Adrenal gland (tissue), 5 donors: ENCODE measurements at regions not wholly inside any gene's neighbourhood (a gene's known extent, or its start where the extent isn't known, plus 50 kb on each side); places are given as distances from the start of the nearest gene placed in this dataset.

ENCODE experiments used
- CTCF ChIP-seq, 6 experiments: fragments of 450-650 bp in 4 of 6; fragments of 200-600 bp in 2 of 6; sonication (generic) in 1 of 6; IDR thresholded peaks; 1 replicate in 5 of 6; 2 replicates in 1 of 6; pipeline versions ENCODE4 v1.5.1 to v1.8.0; 2016 to 2021; ENCODE audit warnings: antibody characterized with exemption in 6 of 6, mild to moderate bottlenecking in 2 of 6, moderate library complexity in 1 of 6
- POLR2A ChIP-seq, 2 donors: fragments of 450-650 bp; IDR thresholded peaks; one replicate each; pipeline ENCODE4 v1.6.1; 2017; ENCODE audit warnings: antibody characterized with exemption in 2 of 2, mild to moderate bottlenecking in 2 of 2, moderate library complexity in 1 of 2
- donor health status: DM: no; HTN: no; CAD: no.

GRCh38 chr6:119495230-119495683, 145.7 kb upstream of the MAN1A1 start:
- TF ChIP-seq CTCF (IDR thresholded peaks at IDR 0.05), result no peak
- no peak for TF ChIP-seq POLR2A (IDR thresholded peaks at IDR 0.05)
